Ectodermal cell (in vitro differentiated cells): ENCODE measurements at regions not wholly inside any gene's neighbourhood (a gene's known extent, or its start where the extent isn't known, plus 50 kb on each side); places are given as distances from the start of the nearest gene placed in this dataset.

Experiments used
- H3K27ac ChIP-seq: 2 replicates; pipeline ENCODE4 v1.7.0; 2013; ENCODE audit warnings: mild to moderate bottlenecking, low read depth, low read length; ENCODE audit not compliant: insufficient read depth, poor library complexity, severe bottlenecking
- H3K27me3 ChIP-seq: 2 replicates; pipeline ENCODE4 v1.7.0; 2013; ENCODE audit warnings: mild to moderate bottlenecking, low read length; ENCODE audit not compliant: insufficient read depth, control insufficient read depth, poor library complexity, severe bottlenecking
- H3K36me3 ChIP-seq: one replicate; pipeline ENCODE4 v1.7.0; 2013; ENCODE audit warnings: low read length; ENCODE audit not compliant: control insufficient read depth, insufficient read depth
- H3K4me1 ChIP-seq: one replicate; pipeline ENCODE4 v1.7.0; 2013; ENCODE audit warnings: low read length; ENCODE audit not compliant: control insufficient read depth, insufficient read depth
- H3K4me3 ChIP-seq: 2 replicates; pipeline ENCODE4 v1.7.0; 2013; ENCODE audit warnings: low read depth, low read length, control low read depth; ENCODE audit not compliant: insufficient read depth
- H3K9me3 ChIP-seq: 2 replicates; pipeline ENCODE4 v1.7.0; 2013; ENCODE audit warnings: mild to moderate bottlenecking, low read length, moderate library complexity; ENCODE audit not compliant: control insufficient read depth
- WGBS, 2 experiments: methylation state at CpG; one replicate each; pipeline ENCODE4 v1.1.7; 2013; ENCODE audit warnings: missing lambda C conversion rate in 2 of 2; 5-methylcytosine and 5-hydroxymethylcytosine counted together

- no peak overlapping the region for H3K4me3 ChIP-seq
- H3K4me1 ChIP-seq = no peaks in the 10 kb centered on the region
- H3K27ac ChIP-seq = no peak overlapping the region
- H3K27me3 ChIP-seq = no peaks in the 10 kb centered on the region
- H3K36me3 ChIP-seq = no peaks in the 10 kb centered on the region
- H3K9me3 ChIP-seq = no peaks in the 10 kb centered on the region
Observed at GRCh38 chr6:101276066-101276465, 117.4 kb upstream of the GRIK2 start.

DNA sequence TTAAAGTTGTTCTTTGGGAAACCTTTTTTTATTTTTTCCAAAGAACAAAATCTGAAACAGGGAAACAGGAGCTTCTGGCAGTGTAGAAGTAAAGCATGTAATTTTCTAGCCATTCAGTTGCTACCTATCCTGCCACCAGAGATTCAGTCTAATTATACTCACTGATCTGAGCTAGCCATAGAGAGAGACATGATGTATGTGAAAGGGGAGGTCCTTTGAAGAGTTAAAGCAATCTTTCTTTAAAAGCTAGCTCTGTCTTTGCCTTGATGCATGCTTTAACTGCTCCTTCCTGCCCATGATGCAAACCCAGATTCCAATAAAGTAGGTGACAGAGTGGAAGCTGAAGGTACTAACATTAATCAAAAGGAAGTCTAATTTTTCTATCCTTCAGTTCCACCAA is 114.1 kb upstream of the GRIK2 start:
- Histone ChIP-seq H3K4me1 (no peaks in the 10 kb centered on the region), H3K27ac (no peak overlapping the region), H3K9me3 (no peaks in the 10 kb centered on the region), H3K4me3 (no peak overlapping the region), H3K36me3 (no peaks in the 10 kb centered on the region), H3K27me3 (no peaks in the 10 kb centered on the region)

DNA sequence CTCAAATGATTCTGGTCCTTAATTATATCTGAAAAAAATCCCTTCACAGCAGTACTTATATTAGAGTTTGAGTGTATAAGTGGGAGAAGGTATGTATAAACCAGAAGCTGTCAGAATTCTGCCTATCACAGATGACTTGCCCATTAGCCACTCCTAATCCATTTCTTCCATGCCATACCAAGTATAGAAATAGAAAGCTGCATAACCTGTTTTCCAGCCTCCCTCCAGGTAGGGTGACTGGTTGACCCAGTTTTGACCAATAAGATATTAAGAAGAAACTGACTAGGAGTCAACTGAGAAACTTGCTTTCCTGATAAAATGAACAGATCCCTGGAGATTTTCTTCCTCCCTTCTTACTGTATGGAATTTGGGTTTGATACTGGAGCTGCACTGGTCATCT is 112.2 kb upstream of the GRIK2 start:
- Histone ChIP-seq H3K4me3 (no peak overlapping the region), H3K4me1 (no peaks in the 10 kb centered on the region), H3K27me3 (no peaks in the 10 kb centered on the region), H3K27ac (no peak overlapping the region), H3K9me3 (no peaks in the 10 kb centered on the region), H3K36me3 (no peaks in the 10 kb centered on the region)

DNA sequence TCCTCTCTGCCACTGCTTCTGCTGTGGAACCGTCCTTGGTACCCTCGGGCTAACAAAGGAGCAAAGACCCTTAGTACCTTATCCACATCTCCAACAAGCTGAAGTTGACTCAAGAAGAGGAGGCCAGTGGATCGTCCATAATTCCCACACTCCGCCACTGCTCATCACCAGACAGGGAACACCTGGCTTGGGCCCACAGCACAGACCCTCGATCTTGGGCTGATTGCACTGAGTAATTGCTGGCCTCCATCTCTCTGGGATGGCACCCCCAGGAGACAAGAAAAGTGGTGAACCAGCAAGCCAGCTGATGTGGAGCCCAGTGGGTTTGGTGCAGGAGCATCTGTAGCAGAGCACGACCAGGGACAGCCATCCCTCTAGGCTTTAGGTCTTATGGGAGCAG is 109.4 kb upstream of the GRIK2 start:
- no peaks in the 10 kb centered on the region for H3K9me3 ChIP-seq
- H3K4me3 ChIP-seq = no peak overlapping the region
- H3K27ac ChIP-seq = no peak overlapping the region
- no peaks in the 10 kb centered on the region for H3K4me1 ChIP-seq
- 93 to 94% methylated on average over 6 of the region's 6 CpGs for WGBS, 2 experiments
- no peaks in the 10 kb centered on the region for H3K27me3 ChIP-seq
- H3K36me3 ChIP-seq = no peaks in the 10 kb centered on the region

GRCh38 chr6:101286146-101286545 is 107.4 kb upstream of the GRIK2 start:
- no peak overlapping the region for H3K27ac ChIP-seq
- H3K9me3 ChIP-seq = no peaks in the 10 kb centered on the region
- H3K4me1 ChIP-seq = no peaks in the 10 kb centered on the region
- no peak overlapping the region for H3K4me3 ChIP-seq
- no peaks in the 10 kb centered on the region for H3K27me3 ChIP-seq
- H3K36me3 ChIP-seq = no peaks in the 10 kb centered on the region
- 90 to 92% methylated on average over 2 of the region's 2 CpGs for WGBS, 2 experiments

DNA sequence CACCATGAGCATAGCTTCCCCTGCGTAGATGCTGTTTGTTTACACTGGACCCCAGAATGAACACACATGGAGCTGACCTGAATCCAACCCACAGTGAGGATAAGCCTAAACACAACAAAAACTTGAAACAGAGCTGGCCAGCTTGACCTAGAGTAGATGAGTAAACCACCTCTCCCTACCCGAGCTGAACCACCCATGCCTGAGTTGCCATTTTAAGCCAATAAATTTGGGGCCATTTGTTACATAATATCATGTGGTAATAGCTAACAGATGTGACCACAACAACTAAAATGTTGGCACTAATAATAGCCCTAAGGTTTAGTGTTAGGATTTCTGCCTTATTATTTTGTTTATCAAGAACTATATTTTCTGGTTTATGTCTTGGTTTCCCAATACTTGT is 103.2 kb upstream of the GRIK2 start:
- Histone ChIP-seq H3K9me3 (no peaks in the 10 kb centered on the region), H3K27ac (no peak overlapping the region), H3K27me3 (no peaks in the 10 kb centered on the region), H3K4me1 (no peaks in the 10 kb centered on the region), H3K4me3 (no peak overlapping the region), H3K36me3 (no peaks in the 10 kb centered on the region)
- WGBS, 2 experiments = 89 to 90% methylated on average over 2 of the region's 2 CpGs

DNA sequence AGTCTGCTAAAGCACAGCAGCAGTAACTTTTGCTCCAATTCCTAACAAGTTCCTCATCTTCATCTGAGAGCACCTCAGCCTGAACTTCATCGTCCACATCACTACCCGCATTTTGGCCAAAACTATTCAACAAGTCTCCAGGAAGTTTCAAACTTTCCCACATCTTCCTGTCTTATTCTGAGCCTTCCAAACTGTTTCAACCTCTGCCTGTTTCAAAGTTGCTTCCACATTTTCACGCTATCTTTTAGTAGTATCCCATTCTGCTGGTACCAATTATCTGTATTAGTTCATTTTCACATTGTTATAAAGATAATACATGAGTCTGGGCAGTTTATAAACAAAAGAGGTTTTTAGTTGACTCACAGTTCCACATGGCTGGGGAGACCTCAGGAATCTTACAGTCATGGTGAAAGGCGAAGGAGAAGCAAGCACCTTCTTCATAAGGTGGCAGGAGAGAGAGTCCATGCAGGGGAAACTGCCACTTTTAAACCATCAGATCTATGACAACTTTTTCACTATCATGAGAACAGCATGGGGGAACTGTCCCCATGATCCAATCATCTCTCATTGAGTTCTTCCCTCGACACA is 99.4 kb upstream of the GRIK2 start:
- H3K27ac ChIP-seq = no peak overlapping the region
- WGBS, 2 experiments = 95 to 96% methylated on average over 4 to 5 of the region's 5 CpGs
- no peaks in the 10 kb centered on the region for H3K4me1 ChIP-seq
- no peaks in the 10 kb centered on the region for H3K9me3 ChIP-seq
- H3K36me3 ChIP-seq = no peaks in the 10 kb centered on the region
- no peak overlapping the region for H3K4me3 ChIP-seq
- H3K27me3 ChIP-seq = no peaks in the 10 kb centered on the region

- Histone ChIP-seq H3K4me3 (no peak overlapping the region), H3K4me1 (no peaks in the 10 kb centered on the region), H3K27ac (no peak overlapping the region), H3K36me3 (no peaks in the 10 kb centered on the region), H3K27me3 (no peaks in the 10 kb centered on the region), H3K9me3 (no peaks in the 10 kb centered on the region)
Observed at GRCh38 chr6:101294676-101295075, 98.8 kb upstream of the GRIK2 start.

DNA sequence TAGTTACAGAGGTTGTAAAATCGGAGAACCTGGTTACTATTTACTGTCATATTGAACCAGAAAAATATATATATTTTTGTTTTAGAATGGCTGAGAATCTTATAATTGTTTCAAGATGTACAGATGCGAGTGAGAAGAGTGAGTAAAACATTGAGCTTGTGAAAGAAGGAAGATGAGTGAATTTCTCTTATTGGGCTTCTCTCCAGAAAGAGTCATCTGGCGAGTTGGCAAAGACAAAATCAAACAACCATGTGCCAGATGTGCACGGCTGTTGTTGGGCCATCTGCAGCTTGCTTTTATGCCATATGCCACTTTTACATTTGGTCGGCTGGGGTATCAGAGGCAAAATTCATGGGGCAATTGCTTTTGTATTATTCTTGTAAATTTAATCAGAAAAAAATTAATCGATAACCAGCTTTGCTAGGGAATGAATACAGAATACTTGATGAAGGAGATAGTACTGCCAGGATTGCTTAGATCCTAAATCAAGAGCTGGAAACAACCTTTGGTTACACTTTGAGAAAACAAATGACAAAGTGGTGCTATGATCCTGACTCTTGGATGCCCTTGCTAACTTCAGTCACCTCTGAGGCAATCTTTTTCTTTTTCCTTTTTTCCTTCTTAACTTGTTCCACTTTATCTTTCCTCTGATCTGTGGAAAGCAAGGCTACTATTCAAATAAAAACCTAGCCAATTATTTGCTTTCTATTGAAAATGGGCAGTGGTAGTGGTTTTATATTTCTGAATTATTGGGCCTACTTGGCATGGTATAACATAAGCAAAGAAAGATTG is 97.1 kb upstream of the GRIK2 start:
- Histone ChIP-seq H3K27me3 (no peaks in the 10 kb centered on the region), H3K9me3 (no peaks in the 10 kb centered on the region), H3K4me1 (no peaks in the 10 kb centered on the region), H3K36me3 (no peaks in the 10 kb centered on the region), H3K4me3 (no peak overlapping the region), H3K27ac (no peak overlapping the region)
- WGBS, 2 experiments = 72 to 76% methylated on average over 5 of the region's 6 CpGs

DNA sequence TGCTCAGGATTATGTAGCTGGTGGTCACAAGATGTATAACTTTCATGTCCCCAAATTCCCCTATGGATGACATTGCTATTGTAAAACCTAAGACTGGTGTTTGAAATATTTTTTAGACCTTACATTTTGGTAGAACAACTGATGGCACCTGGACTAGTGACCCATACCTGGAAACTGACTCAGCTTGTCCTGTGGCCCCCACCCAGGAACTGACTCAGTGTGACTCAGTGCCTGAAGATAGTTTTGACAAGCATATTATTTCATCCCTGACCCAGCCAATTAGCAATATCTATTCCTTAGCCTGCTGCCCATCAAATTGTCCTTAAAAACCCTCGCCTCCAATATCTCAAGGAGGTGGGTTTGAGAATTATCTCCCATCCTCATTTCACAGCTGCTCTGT is 90.9 kb upstream of the GRIK2 start:
- H3K27me3 ChIP-seq = no peaks in the 10 kb centered on the region
- H3K27ac ChIP-seq = no peak overlapping the region
- no peaks in the 10 kb centered on the region for H3K9me3 ChIP-seq
- 94 to 95% methylated on average over 1 of the region's 1 CpG for WGBS, 2 experiments
- H3K4me1 ChIP-seq = no peaks in the 10 kb centered on the region
- H3K4me3 ChIP-seq = no peak overlapping the region
- H3K36me3 ChIP-seq = no peaks in the 10 kb centered on the region

- Histone ChIP-seq H3K4me3 (no peak overlapping the region), H3K27me3 (no peaks in the 10 kb centered on the region), H3K36me3 (no peaks in the 10 kb centered on the region), H3K27ac (no peak overlapping the region), H3K4me1 (no peaks in the 10 kb centered on the region), H3K9me3 (no peaks in the 10 kb centered on the region)
- WGBS, 2 experiments = 92 to 100% methylated on average over 2 of the region's 2 CpGs
Observed at GRCh38 chr6:101303495-101303894, 90.0 kb upstream of the GRIK2 start.
